ENCODE measurements at regions not wholly inside any gene's neighbourhood (a gene's known extent, or its start where the extent isn't known, plus 50 kb on each side); places are given as distances from the start of the nearest gene placed in this dataset.
A peak's percentile ranks its signal among the peaks of the same experiment; 100 is the strongest.

GRCh38 chr14:53514197-53514596, 361.1 kb upstream of the DDHD1 start:
- TF ChIP-seq CTCF (IDR thresholded peaks at IDR 0.05; ENCODE audit: borderline replicate concordance, extremely low read depth, low read length, poor library complexity, severe bottlenecking): no peak
- no peak for TF ChIP-seq EZH2 (IDR thresholded peaks at IDR 0.05; ENCODE audit: borderline replicate concordance, low read depth, low read length, severe bottlenecking)
- H3K4me3 ChIP-seq (ENCODE audit: low read depth in 1 of 2, low read length in 2 of 2): no peak overlapping the region
- no peak for ATAC-seq (ENCODE audit: insufficient read depth, low read depth)

GRCh38 chr14:53510281-53510912, 357.3 kb upstream of the DDHD1 start:
- no peak overlapping the region for H3K9ac ChIP-seq (ENCODE audit: low read depth, low read length)
- no peak for DNase-seq
- peaks cover 5% of the 10 kb centered on the region; the same call in 1 of the 2 replicates for H3K36me3 ChIP-seq (ENCODE audit: insufficient read depth, low read length)
- no peaks in the 10 kb centered on the region; the same call in 1 of the 2 replicates for H3K79me2 ChIP-seq (ENCODE audit: insufficient read depth, low read length)
- peaks cover 22% of the 10 kb centered on the region for H3K4me1 ChIP-seq (ENCODE audit: insufficient read depth, low read length)
- no peaks in the 10 kb centered on the region for H4K20me1 ChIP-seq (ENCODE audit: insufficient read depth, low read length)
- H3K27ac ChIP-seq (ENCODE audit: low read length): no peak overlapping the region
- no peaks in the 10 kb centered on the region for H3K27me3 ChIP-seq (ENCODE audit: insufficient read depth, low read length, poor library complexity)
- H3K4me3 ChIP-seq (ENCODE audit: low read depth in 1 of 2, low read length in 2 of 2): no peak overlapping the region
- TF ChIP-seq EZH2 (IDR thresholded peaks at IDR 0.05; ENCODE audit: borderline replicate concordance, low read depth, low read length, severe bottlenecking): no peak
- no peak for TF ChIP-seq CTCF (IDR thresholded peaks at IDR 0.05; ENCODE audit: borderline replicate concordance, extremely low read depth, low read length, poor library complexity, severe bottlenecking)
- H3K9me3 ChIP-seq (ENCODE audit: insufficient read depth, low read length, severe bottlenecking): no peaks in the 10 kb centered on the region
- H3K4me2 ChIP-seq (ENCODE audit: insufficient read depth, low read length): no peak overlapping the region
- no peak overlapping the region for H2AFZ ChIP-seq (ENCODE audit: low read depth, low read length)
- no peak for ATAC-seq (ENCODE audit: insufficient read depth, low read depth)

More at GRCh38 chr14:53514197-53514596, 361.1 kb upstream of the DDHD1 start:
- H3K4me1 ChIP-seq (ENCODE audit: insufficient read depth, low read length): peaks cover 32% of the 10 kb centered on the region
- H3K27ac ChIP-seq (ENCODE audit: low read length): peak overlapping the region; percentile 55
- no peaks in the 10 kb centered on the region; the same call in 1 of the 2 replicates for H3K79me2 ChIP-seq (ENCODE audit: insufficient read depth, low read length)
- H2AFZ ChIP-seq (ENCODE audit: low read depth, low read length): no peak overlapping the region
- H3K9me3 ChIP-seq (ENCODE audit: insufficient read depth, low read length, severe bottlenecking): no peaks in the 10 kb centered on the region
- H4K20me1 ChIP-seq (ENCODE audit: insufficient read depth, low read length): no peaks in the 10 kb centered on the region
- no peak overlapping the region for H3K9ac ChIP-seq (ENCODE audit: low read depth, low read length)
- H3K27me3 ChIP-seq (ENCODE audit: insufficient read depth, low read length, poor library complexity): no peaks in the 10 kb centered on the region
- H3K4me2 ChIP-seq (ENCODE audit: insufficient read depth, low read length): peak overlapping the region; percentile 48; the same call in 1 of the 2 replicates
- peaks cover 7% of the 10 kb centered on the region; the same call in 1 of the 2 replicates for H3K36me3 ChIP-seq (ENCODE audit: insufficient read depth, low read length)
- DNase-seq: no peak

- no peak overlapping the region for H3K4me3 ChIP-seq (ENCODE audit: low read depth in 1 of 2, low read length in 2 of 2)
- H3K9ac ChIP-seq (ENCODE audit: low read depth, low read length): no peak overlapping the region
- no peaks in the 10 kb centered on the region for H3K9me3 ChIP-seq (ENCODE audit: insufficient read depth, low read length, severe bottlenecking)
- peaks cover 5% of the 10 kb centered on the region; the same call in 1 of the 2 replicates for H3K36me3 ChIP-seq (ENCODE audit: insufficient read depth, low read length)
- no peaks in the 10 kb centered on the region for H3K27me3 ChIP-seq (ENCODE audit: insufficient read depth, low read length, poor library complexity)
- no peak for TF ChIP-seq EZH2 (IDR thresholded peaks at IDR 0.05; ENCODE audit: borderline replicate concordance, low read depth, low read length, severe bottlenecking)
- no peak for TF ChIP-seq CTCF (IDR thresholded peaks at IDR 0.05; ENCODE audit: borderline replicate concordance, extremely low read depth, low read length, poor library complexity, severe bottlenecking)
- H2AFZ ChIP-seq (ENCODE audit: low read depth, low read length): no peak overlapping the region
- DNase-seq: peak; percentile 12
- peak; percentile 74 for ATAC-seq (ENCODE audit: insufficient read depth, low read depth)
- H3K79me2 ChIP-seq (ENCODE audit: insufficient read depth, low read length): no peaks in the 10 kb centered on the region; the same call in 1 of the 2 replicates
- no peak overlapping the region for H3K27ac ChIP-seq (ENCODE audit: low read length)
- H3K4me1 ChIP-seq (ENCODE audit: insufficient read depth, low read length): peaks cover 13% of the 10 kb centered on the region
- H4K20me1 ChIP-seq (ENCODE audit: insufficient read depth, low read length): no peaks in the 10 kb centered on the region
- no peak overlapping the region for H3K4me2 ChIP-seq (ENCODE audit: insufficient read depth, low read length)
Measured at GRCh38 chr14:53509276-53510244, 356.4 kb upstream of the DDHD1 start.

All from DND-41 (cell line).